Activated CD8-positive, alpha-beta T cell treated with anti-CD3 and anti-CD28 coated beads for 36 hours (primary cell): ENCODE measurements at regions not wholly inside any gene's neighbourhood (a gene's known extent, or its start where the extent isn't known, plus 50 kb on each side); places are given as distances from the start of the nearest gene placed in this dataset.

ENCODE experiments used
- ATAC-seq: fragments of 200-7000 bp; cut with Tn5 transposase; one replicate; pipeline ENCODE4 v1.10.0; 2021; ENCODE audit warnings: mild to moderate bottlenecking, moderate library complexity
- CTCF ChIA-PET: fragments of 350-600 bp; sonication (Branson Sonifier 250); formaldehyde crosslinking; loops from one replicate; lab custom pipeline; 2021; ENCODE audit warnings: antibody characterized with exemption; lab: Charles Lee
- POLR2A ChIA-PET: fragments of 350-600 bp; sonication (Branson Sonifier 250); formaldehyde crosslinking; loops from one replicate; lab custom pipeline; 2021; ENCODE audit warnings: antibody characterized with exemption; lab: Charles Lee
- DNase-seq: peaks from one replicate; pipeline ENCODE4 v3.0.0-alpha.2; 2020
- H3K27ac Mint-ChIP-seq: one replicate; pipeline ENCODE4 v1.8.0; 2021; ENCODE audit warnings: mild to moderate bottlenecking, mixed read lengths
- H3K27me3 Mint-ChIP-seq: one replicate; pipeline ENCODE4 v1.8.0; 2021; ENCODE audit warnings: mixed read lengths
- H3K36me3 Mint-ChIP-seq: one replicate; pipeline ENCODE4 v1.8.0; 2021; ENCODE audit warnings: low read depth, mixed read lengths
- H3K4me1 Mint-ChIP-seq: one replicate; pipeline ENCODE4 v1.8.0; 2021; ENCODE audit warnings: low read depth, mixed read lengths
- H3K4me3 Mint-ChIP-seq: one replicate; pipeline ENCODE4 v1.8.0; 2021; ENCODE audit warnings: mild to moderate bottlenecking, moderate library complexity, mixed read lengths
- H3K9me3 Mint-ChIP-seq: one replicate; pipeline ENCODE4 v1.8.0; 2021; ENCODE audit warnings: mixed read lengths
- CTCF ChIP-seq: fragments of 200-600 bp; IDR thresholded peaks from one replicate; pipeline ENCODE4 v1.8.0; 2022; ENCODE audit warnings: antibody characterized with exemption, mild to moderate bottlenecking
- intact Hi-C: fragments of 100-400 bp; cut with micrococcal nuclease; formaldehyde crosslinking; loops from one replicate; pipeline ENCODE4 v1.10.0; 2022

- Mint-ChIP-seq H3K27me3 (no peaks in the 10 kb centered on the region), H3K27ac (no peak overlapping the region), H3K4me1 (no peaks in the 10 kb centered on the region), H3K36me3 (no peaks in the 10 kb centered on the region), H3K9me3 (no peaks in the 10 kb centered on the region), H3K4me3 (no peak overlapping the region)
- DNase-seq (no peak), ATAC-seq (no peak)
- intact Hi-C loops = no loop called here
- TF ChIP-seq CTCF = no peak
- ChIA-PET CTCF (no interaction called here), POLR2A (no interaction called here)
Measured at GRCh38 chr3:191634902-191635301, 173.9 kb downstream of the PYDC2 start.

GRCh38 chr3:191637611-191638010 lies 176.6 kb downstream of the PYDC2 start:
- peaks cover 3% of the 10 kb centered on the region for H3K9me3 Mint-ChIP-seq
- CTCF ChIA-PET = no interaction called here
- DNase-seq = no peak
- intact Hi-C loops = no loop called here
- no peak overlapping the region for H3K27ac Mint-ChIP-seq
- H3K27me3 Mint-ChIP-seq = no peaks in the 10 kb centered on the region
- POLR2A ChIA-PET = no interaction called here
- no peak for ATAC-seq
- no peaks in the 10 kb centered on the region for H3K36me3 Mint-ChIP-seq
- H3K4me3 Mint-ChIP-seq = no peak overlapping the region
- no peak for TF ChIP-seq CTCF
- H3K4me1 Mint-ChIP-seq = no peaks in the 10 kb centered on the region

GRCh38 chr3:191641789-191642188 lies 180.8 kb downstream of the PYDC2 start:
- H3K4me1 Mint-ChIP-seq = no peaks in the 10 kb centered on the region
- no peaks in the 10 kb centered on the region for H3K27me3 Mint-ChIP-seq
- intact Hi-C loops = no loop called here
- TF ChIP-seq CTCF = no peak
- H3K4me3 Mint-ChIP-seq = no peak overlapping the region
- H3K9me3 Mint-ChIP-seq = peaks cover 23% of the 10 kb centered on the region
- H3K36me3 Mint-ChIP-seq = no peaks in the 10 kb centered on the region
- no peak for ATAC-seq
- no peak for DNase-seq
- POLR2A ChIA-PET = no interaction called here
- H3K27ac Mint-ChIP-seq = no peak overlapping the region
- CTCF ChIA-PET = no interaction called here

- Mint-ChIP-seq H3K4me1 (no peaks in the 10 kb centered on the region), H3K4me3 (no peak overlapping the region), H3K27me3 (no peaks in the 10 kb centered on the region), H3K9me3 (peaks cover 32% of the 10 kb centered on the region), H3K36me3 (no peaks in the 10 kb centered on the region), H3K27ac (no peak overlapping the region)
- intact Hi-C loops = no loop called here
- ATAC-seq = no peak
- CTCF ChIA-PET = no interaction called here
- POLR2A ChIA-PET = no interaction called here
- no peak for DNase-seq
- no peak for TF ChIP-seq CTCF
Measured at GRCh38 chr3:191644291-191644690, 183.3 kb downstream of the PYDC2 start.

GRCh38 chr3:191646242-191646641 lies 185.3 kb downstream of the PYDC2 start:
- H3K36me3 Mint-ChIP-seq = no peaks in the 10 kb centered on the region
- intact Hi-C loops = no loop called here
- no peak overlapping the region for H3K27ac Mint-ChIP-seq
- TF ChIP-seq CTCF = no peak
- H3K4me1 Mint-ChIP-seq = no peaks in the 10 kb centered on the region
- H3K27me3 Mint-ChIP-seq = no peaks in the 10 kb centered on the region
- POLR2A ChIA-PET = no interaction called here
- CTCF ChIA-PET = no interaction called here
- DNase-seq = no peak
- peaks cover 36% of the 10 kb centered on the region for H3K9me3 Mint-ChIP-seq
- no peak for ATAC-seq
- H3K4me3 Mint-ChIP-seq = no peak overlapping the region
